ENCODE measurements at regions not wholly inside any gene's neighbourhood (a gene's known extent, or its start where the extent isn't known, plus 50 kb on each side); places are given as distances from the start of the nearest gene placed in this dataset.

- Histone ChIP-seq H3K4me1 (ENCODE audit: control insufficient read depth, insufficient read depth, low read length) (no peaks in the 10 kb centered on the region), H3K27ac (ENCODE audit: low read depth, low read length) (no peak overlapping the region), H3K9me3 (ENCODE audit: control insufficient read depth, low read length) (peaks cover 10% of the 10 kb centered on the region), H3K4me3 (ENCODE audit: low read length) (no peak overlapping the region), H3K9ac (ENCODE audit: extremely low read depth, low read length, poor library complexity, severe bottlenecking) (no peak overlapping the region), H3K27me3 (ENCODE audit: control insufficient read depth, insufficient read depth, low read length, poor library complexity, severe bottlenecking) (no peaks in the 10 kb centered on the region), H3K36me3 (ENCODE audit: control insufficient read depth, insufficient read depth, low read length) (no peaks in the 10 kb centered on the region)
- DNase-seq, result no peak
- H3K9me3 Mint-ChIP-seq, result peaks cover 5% of the 10 kb centered on the region
- no peak overlapping the region for H3K4me3 Mint-ChIP-seq
- H3K36me3 Mint-ChIP-seq (ENCODE audit: low read depth), result no peaks in the 10 kb centered on the region
- H3K27me3 Mint-ChIP-seq (ENCODE audit: insufficient read depth), result peaks cover 2% of the 10 kb centered on the region
- H3K4me1 Mint-ChIP-seq, result no peaks in the 10 kb centered on the region
- TF ChIP-seq, protein P1, sequence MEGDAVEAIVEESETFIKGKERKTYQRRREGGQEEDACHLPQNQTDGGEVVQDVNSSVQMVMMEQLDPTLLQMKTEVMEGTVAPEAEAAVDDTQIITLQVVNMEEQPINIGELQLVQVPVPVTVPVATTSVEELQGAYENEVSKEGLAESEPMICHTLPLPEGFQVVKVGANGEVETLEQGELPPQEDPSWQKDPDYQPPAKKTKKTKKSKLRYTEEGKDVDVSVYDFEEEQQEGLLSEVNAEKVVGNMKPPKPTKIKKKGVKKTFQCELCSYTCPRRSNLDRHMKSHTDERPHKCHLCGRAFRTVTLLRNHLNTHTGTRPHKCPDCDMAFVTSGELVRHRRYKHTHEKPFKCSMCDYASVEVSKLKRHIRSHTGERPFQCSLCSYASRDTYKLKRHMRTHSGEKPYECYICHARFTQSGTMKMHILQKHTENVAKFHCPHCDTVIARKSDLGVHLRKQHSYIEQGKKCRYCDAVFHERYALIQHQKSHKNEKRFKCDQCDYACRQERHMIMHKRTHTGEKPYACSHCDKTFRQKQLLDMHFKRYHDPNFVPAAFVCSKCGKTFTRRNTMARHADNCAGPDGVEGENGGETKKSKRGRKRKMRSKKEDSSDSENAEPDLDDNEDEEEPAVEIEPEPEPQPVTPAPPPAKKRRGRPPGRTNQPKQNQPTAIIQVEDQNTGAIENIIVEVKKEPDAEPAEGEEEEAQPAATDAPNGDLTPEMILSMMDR (conservative IDR thresholded peaks at IDR 0.05), result no peak
- H3K27ac Mint-ChIP-seq, result no peak overlapping the region
- WGBS, 2 experiments (ENCODE audit: insufficient coverage in 1 of 2, insufficient read length in 1 of 2), result 70 to 72% methylated on average over 4 of the region's 4 CpGs
Measured at GRCh38 chr1:59193443-59194093, 103.3 kb upstream of the FGGY start.

DNA sequence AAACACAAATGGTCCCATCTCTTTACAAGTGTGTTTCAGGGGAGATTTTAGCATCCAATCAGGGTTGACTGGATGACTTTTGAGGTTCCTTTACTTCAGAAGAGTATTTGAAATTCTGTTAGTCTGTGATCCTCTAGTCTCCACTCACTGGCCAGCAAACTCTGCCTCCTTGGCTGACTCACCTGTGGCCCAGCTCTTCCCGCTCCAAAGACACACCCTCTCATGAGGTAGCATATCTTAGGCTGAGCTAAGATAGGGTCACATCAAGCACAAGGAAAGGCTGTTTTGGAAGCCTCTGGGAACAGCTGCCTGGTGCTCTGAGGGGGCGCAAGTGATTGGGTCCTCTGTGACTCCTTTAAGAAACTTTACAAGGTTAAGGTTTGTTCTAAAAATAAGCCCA, 102.3 kb upstream of the FGGY start:
- Mint-ChIP-seq H3K27ac (no peak overlapping the region), H3K4me1 (peaks cover 6% of the 10 kb centered on the region), H3K27me3 (ENCODE audit: insufficient read depth) (no peaks in the 10 kb centered on the region), H3K36me3 (ENCODE audit: low read depth) (no peaks in the 10 kb centered on the region), H3K9me3 (peaks cover 5% of the 10 kb centered on the region), H3K4me3 (no peak overlapping the region)
- no peak for DNase-seq
- TF ChIP-seq, protein P1 (conservative IDR thresholded peaks at IDR 0.05), result no peak
- H3K27ac ChIP-seq (ENCODE audit: low read depth, low read length), result no peak overlapping the region
- H3K4me3 ChIP-seq (ENCODE audit: low read length), result no peak overlapping the region
- H3K9me3 ChIP-seq (ENCODE audit: control insufficient read depth, low read length), result peaks cover 10% of the 10 kb centered on the region
- WGBS, 2 experiments (ENCODE audit: insufficient coverage in 1 of 2, insufficient read length in 1 of 2), result 91 to 100% methylated on average over 1 to 2 of the region's 2 CpGs
- no peak overlapping the region for H3K9ac ChIP-seq (ENCODE audit: extremely low read depth, low read length, poor library complexity, severe bottlenecking)
- H3K27me3 ChIP-seq (ENCODE audit: control insufficient read depth, insufficient read depth, low read length, poor library complexity, severe bottlenecking), result no peaks in the 10 kb centered on the region
- H3K4me1 ChIP-seq (ENCODE audit: control insufficient read depth, insufficient read depth, low read length), result no peaks in the 10 kb centered on the region
- no peaks in the 10 kb centered on the region for H3K36me3 ChIP-seq (ENCODE audit: control insufficient read depth, insufficient read depth, low read length)

DNA sequence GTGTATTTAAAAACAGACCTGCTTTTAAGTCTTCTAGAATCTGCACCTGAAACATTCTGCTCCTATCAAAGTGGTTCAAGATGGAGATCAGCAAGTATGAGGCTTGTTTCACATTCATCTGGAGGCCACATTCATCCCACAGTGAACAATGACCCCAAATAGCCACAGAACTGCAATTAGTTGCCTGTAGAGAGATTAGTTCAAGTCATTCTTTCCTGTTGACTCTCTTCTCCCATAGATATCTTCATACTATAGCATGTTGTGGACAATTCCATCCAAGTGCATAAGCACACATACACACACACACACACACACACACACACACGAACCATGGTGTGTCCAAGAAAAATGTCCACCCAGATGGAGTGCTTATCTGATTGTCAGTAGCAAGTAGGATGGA, 101.7 kb upstream of the FGGY start:
- Histone ChIP-seq H3K4me1 (ENCODE audit: control insufficient read depth, insufficient read depth, low read length) (no peaks in the 10 kb centered on the region), H3K27ac (ENCODE audit: low read depth, low read length) (no peak overlapping the region), H3K27me3 (ENCODE audit: control insufficient read depth, insufficient read depth, low read length, poor library complexity, severe bottlenecking) (no peaks in the 10 kb centered on the region), H3K9ac (ENCODE audit: extremely low read depth, low read length, poor library complexity, severe bottlenecking) (no peak overlapping the region), H3K4me3 (ENCODE audit: low read length) (no peak overlapping the region), H3K9me3 (ENCODE audit: control insufficient read depth, low read length) (peaks cover 10% of the 10 kb centered on the region), H3K36me3 (ENCODE audit: control insufficient read depth, insufficient read depth, low read length) (no peaks in the 10 kb centered on the region)
- TF ChIP-seq, protein P1 (conservative IDR thresholded peaks at IDR 0.05), result no peak
- no peaks in the 10 kb centered on the region for H3K27me3 Mint-ChIP-seq (ENCODE audit: insufficient read depth)
- H3K27ac Mint-ChIP-seq, result no peak overlapping the region
- no peaks in the 10 kb centered on the region for H3K36me3 Mint-ChIP-seq (ENCODE audit: low read depth)
- peaks cover 5% of the 10 kb centered on the region for H3K9me3 Mint-ChIP-seq
- 60 to 100% methylated on average over 1 of the region's 1 CpG for WGBS, 2 experiments (ENCODE audit: insufficient coverage in 1 of 2, insufficient read length in 1 of 2)
- DNase-seq, result no peak
- peaks cover 11% of the 10 kb centered on the region for H3K4me1 Mint-ChIP-seq
- no peak overlapping the region for H3K4me3 Mint-ChIP-seq

Measured in endodermal cell (in vitro differentiated cells).